Left lung (tissue), 4 donors: ENCODE measurements at regions not wholly inside any gene's neighbourhood (a gene's known extent, or its start where the extent isn't known, plus 50 kb on each side); places are given as distances from the start of the nearest gene placed in this dataset.

Experiments used
- ATAC-seq: fragments of 200-7000 bp; cut with Tn5 transposase; one replicate; pipeline ENCODE4 v1.9.1; 2020; ENCODE audit warnings: moderate library complexity
- DNase-seq, 4 donors: peaks; one replicate each; pipeline ENCODE4 v3.0.0-alpha.2; 2013 to 2020
- H3K27ac ChIP-seq, 2 donors: fragments of 200-600 bp; sonication (generic) in 1 of 2; one replicate each; pipeline versions ENCODE4 v1.5.0 to v1.8.0; 2020 to 2021
- H3K27me3 ChIP-seq, 2 donors: fragments of 200-600 bp; sonication (generic) in 1 of 2; one replicate each; pipeline versions ENCODE4 v1.5.0 to v1.8.0; 2020 to 2021
- H3K36me3 ChIP-seq, 2 donors: fragments of 200-600 bp; sonication (generic) in 1 of 2; one replicate each; pipeline versions ENCODE4 v1.5.0 to v1.8.0; 2020 to 2021
- H3K4me1 ChIP-seq, 2 donors: fragments of 200-600 bp; one replicate each; pipeline ENCODE4 v1.8.0; 2021
- H3K4me3 ChIP-seq, 2 donors: fragments of 200-600 bp; sonication (generic) in 1 of 2; one replicate each; pipeline versions ENCODE4 v1.5.0 to v1.8.0; 2020 to 2021; ENCODE audit warnings: mild to moderate bottlenecking in 1 of 2
- H3K9me3 ChIP-seq, 2 donors: fragments of 200-600 bp; sonication (generic) in 1 of 2; one replicate each; pipeline versions ENCODE4 v1.5.0 to v1.8.0; 2020 to 2021
- CTCF ChIP-seq, 2 donors: fragments of 200-600 bp; sonication (generic) in 1 of 2; IDR thresholded peaks; one replicate each; pipeline versions ENCODE4 v1.5.0 to v1.8.0; 2021; ENCODE audit warnings: antibody characterized with exemption in 2 of 2
- intact Hi-C, 2 donors: fragments of 100-400 bp; cut with DNase I; formaldehyde crosslinking; loops; one replicate each; pipeline versions ENCODE4 v1.11.2 to v1.14.2; 2022
- donor health status: DM: no; HTN: yes; CAD: no.
- donor health status: DM: no; HTN: no; CAD: no.

DNA sequence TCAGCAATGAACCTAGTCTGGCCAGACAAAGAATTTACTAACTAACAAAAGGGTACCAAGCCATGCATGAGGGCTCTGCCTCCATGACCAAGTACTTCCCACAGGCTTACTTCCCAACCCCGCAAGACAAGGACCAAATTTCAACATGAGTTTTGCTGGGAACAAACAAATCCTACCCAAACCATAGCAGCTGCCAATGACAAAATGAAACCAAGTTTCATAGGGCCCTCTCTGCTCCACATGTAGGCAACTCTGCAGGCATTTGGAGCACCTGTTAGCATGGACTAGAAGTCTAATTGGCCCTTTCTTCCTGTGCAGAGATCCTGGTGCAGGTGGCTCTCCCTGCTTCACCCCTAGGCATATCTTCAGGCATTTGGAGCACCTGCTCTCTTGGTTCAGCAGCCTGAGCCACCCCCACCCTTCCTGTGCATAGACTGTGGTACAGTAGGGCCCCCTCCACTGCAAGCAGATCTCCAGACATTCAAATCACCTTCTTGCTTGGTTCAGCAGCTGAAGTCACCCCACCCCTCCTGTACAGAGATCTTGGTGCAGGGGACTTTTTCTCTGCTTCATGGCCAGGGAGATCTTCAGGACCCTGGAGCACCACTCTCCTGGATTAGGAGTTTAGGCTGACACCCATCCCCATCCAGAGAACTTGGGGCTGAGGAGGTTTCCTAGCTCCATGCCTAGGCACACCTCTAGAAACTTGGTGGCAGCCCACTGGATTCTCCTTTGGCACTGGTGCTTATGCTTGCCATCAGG lies 308.7 kb downstream of the RPAP3 start:
- Histone ChIP-seq H3K36me3 (no peaks in the 10 kb centered on the region), H3K9me3 (peaks cover 0 to 7% of the 10 kb centered on the region in 2 donors), H3K4me3 (no peak overlapping the region), H3K27ac (no peak overlapping the region), H3K4me1 (peaks cover 0 to 20% of the 10 kb centered on the region in 2 donors), H3K27me3 (no peaks in the 10 kb centered on the region)
- ATAC-seq (no peak), DNase-seq (no peak)
- intact Hi-C loops, result loop anchor here in 1 of 2 donors (10.0 kb wide), 1 partner anchor 362 kb away; no protein-coding TSS in a partner anchor
- no peak for TF ChIP-seq CTCF (IDR thresholded peaks at IDR 0.05)

DNA sequence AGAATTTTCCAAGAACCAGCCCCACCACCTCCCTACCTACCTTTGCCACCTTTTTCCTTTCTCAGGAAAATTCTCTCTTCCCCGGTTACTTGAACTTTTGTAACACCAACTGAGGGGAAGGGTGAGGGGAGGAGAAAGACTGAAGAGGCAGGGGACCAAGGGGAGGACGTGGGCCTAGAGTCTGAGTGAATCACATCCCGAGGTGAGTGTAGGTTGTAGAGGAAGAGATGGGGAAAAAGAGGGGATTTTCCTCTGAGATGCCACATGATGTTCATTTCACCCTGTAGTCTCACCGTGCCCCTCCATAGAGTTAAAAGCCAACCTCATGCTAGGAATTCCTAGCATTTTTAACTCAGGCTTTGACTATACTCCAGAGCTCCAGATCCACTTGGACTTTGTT lies 311.8 kb downstream of the RPAP3 start:
- Histone ChIP-seq H3K9me3 (peaks cover 0 to 4% of the 10 kb centered on the region in 2 donors), H3K27me3 (no peaks in the 10 kb centered on the region), H3K36me3 (no peaks in the 10 kb centered on the region), H3K4me1 (peaks cover 0 to 20% of the 10 kb centered on the region in 2 donors), H3K27ac (no peak overlapping the region), H3K4me3 (no peak overlapping the region)
- DNase-seq (no peak), ATAC-seq (peak; percentile 10)
- no peak for TF ChIP-seq CTCF (IDR thresholded peaks at IDR 0.05)
- intact Hi-C loops, result loop anchor here in 1 of 2 donors (10.0 kb wide), 1 partner anchor 359 kb away; no protein-coding TSS in a partner anchor

DNA sequence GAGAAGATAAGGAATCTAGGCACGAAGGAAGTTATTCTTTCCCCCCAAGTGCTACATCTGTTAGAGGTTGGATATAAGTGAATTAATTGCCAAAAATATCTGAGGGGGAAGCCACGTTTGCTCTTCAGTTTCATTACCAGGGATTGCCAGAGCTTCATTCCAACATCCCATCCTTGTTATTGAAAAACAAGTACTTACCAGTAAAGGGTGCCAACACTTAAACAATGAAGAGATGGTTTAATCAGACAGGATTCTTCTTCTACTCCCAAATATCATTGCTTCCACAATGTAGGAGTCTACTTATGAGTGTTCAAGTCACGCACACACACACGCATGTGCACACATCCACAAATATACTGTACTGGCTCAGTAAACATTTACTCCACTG lies 312.4 kb downstream of the RPAP3 start:
- DNase-seq (no peak), ATAC-seq (no peak)
- Histone ChIP-seq H3K9me3 (peaks cover 0 to 4% of the 10 kb centered on the region in 2 donors), H3K27me3 (no peaks in the 10 kb centered on the region), H3K4me3 (no peak overlapping the region), H3K27ac (peak overlapping the region in 1 of 2 donors; percentile 55), H3K4me1 (peaks cover 0 to 20% of the 10 kb centered on the region in 2 donors), H3K36me3 (no peaks in the 10 kb centered on the region)
- no peak for TF ChIP-seq CTCF (IDR thresholded peaks at IDR 0.05)
- intact Hi-C loops, result loop anchor here in 1 of 2 donors (10.0 kb wide), 1 partner anchor 359 kb away; no protein-coding TSS in a partner anchor

DNA sequence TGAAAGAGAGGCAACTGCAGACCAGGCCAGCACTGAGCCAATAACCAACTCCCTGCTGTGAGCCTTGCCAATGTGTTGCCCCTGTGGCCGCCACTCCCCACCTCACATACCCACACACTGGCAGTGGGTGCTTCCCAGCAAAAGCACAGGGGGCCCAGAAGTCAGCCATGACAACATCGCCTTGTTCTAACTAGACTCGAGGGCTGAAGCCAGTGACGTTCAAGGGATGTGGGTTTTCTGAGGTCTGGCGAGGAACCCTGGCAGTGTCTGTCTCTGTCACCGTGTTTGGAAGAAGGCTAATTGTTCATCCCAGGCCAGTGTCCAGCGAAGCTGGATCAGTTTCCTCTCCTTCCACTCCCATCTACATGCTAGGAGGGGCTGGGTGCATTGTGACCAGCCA lies 311.8 kb upstream of the AMIGO2 start:
- peaks cover 0 to 13% of the 10 kb centered on the region in 2 donors for H3K4me1 ChIP-seq
- H3K27ac ChIP-seq, result no peak overlapping the region
- no peak for TF ChIP-seq CTCF (IDR thresholded peaks at IDR 0.05)
- no peaks in the 10 kb centered on the region for H3K27me3 ChIP-seq
- no peak for DNase-seq
- H3K4me3 ChIP-seq, result no peak overlapping the region
- intact Hi-C loops, result loop anchor here in 1 of 2 donors (10.0 kb wide), 1 partner anchor 357 kb away; no protein-coding TSS in a partner anchor
- ATAC-seq, result no peak
- H3K9me3 ChIP-seq, result no peaks in the 10 kb centered on the region
- H3K36me3 ChIP-seq, result no peaks in the 10 kb centered on the region

GRCh38 chr12:47388712-47389111 lies 309.0 kb upstream of the AMIGO2 start:
- intact Hi-C loops, result no loop called here
- DNase-seq (no peak), ATAC-seq (no peak)

More at GRCh38 chr12:47388712-47389111, 309.0 kb upstream of the AMIGO2 start:
- no peak overlapping the region for H3K4me3 ChIP-seq
- no peaks in the 10 kb centered on the region for H3K9me3 ChIP-seq
- no peaks in the 10 kb centered on the region for H3K27me3 ChIP-seq
- H3K27ac ChIP-seq, result no peak overlapping the region
- TF ChIP-seq CTCF (IDR thresholded peaks at IDR 0.05), result no peak
- H3K4me1 ChIP-seq, result peaks cover 0 to 13% of the 10 kb centered on the region in 2 donors
- H3K36me3 ChIP-seq, result no peaks in the 10 kb centered on the region
